Epidermal melanocyte (primary cell): ENCODE measurements at regions not wholly inside any gene's neighbourhood (a gene's known extent, or its start where the extent isn't known, plus 50 kb on each side); places are given as distances from the start of the nearest gene placed in this dataset.
"Not testable (repeated sequence)": the region's sequence is repeated elsewhere in the genome, so short reads cannot be mapped to it uniquely, and the experiment has no call there.

Source experiments
- DNase-seq: peaks from one replicate; pipeline ENCODE4 v3.0.0; 2011; ENCODE audit warnings: low spot score; ENCODE audit not compliant: insufficient read length

DNA sequence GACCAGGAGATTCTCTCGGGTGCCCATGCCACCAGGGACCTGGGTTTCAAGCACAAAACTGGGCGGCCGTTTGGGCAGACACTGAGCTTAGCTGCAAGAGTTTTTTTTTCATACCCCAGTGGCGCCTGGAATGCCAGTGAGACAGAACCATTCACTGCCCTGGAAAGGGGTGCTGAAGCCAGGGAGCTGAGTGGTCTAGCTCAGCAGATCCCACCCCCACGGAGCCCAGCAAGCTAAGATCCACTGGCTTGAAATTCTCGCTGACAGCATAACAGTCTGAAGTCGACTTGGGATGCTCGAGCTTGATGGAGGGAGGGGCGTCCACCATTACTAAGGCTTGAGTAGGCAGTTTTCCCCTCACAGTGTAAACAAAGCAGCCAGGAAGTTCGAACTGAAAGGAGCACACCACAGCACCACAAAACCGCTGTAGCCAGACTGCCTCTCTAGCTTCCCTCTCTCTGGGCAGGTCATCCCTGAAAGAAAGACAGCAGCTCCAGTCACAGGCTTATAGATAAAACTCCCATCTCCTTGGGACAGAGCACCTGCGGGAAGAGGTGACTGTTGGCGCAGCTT is 157.7 kb downstream of the GIPC2 start:
- DNase-seq, result not testable (repeated sequence)

DNA sequence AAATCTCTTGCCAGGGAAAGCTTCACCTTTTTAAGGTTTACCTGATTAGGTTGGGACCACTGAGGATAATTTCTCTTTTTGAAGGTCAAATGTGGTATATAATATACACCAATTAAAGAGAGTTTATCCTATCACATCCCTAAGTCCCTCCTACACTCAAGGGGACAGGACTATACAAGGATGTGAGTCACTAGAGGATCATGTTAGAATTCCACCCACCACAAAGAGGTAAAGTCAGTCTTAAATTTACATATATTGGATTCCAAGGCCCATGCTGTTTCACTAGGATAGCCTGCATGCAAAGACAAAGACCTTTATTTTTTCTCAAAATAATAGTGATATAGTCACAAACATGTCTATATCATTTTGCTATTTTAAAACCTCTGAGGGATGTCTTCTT is 164.4 kb downstream of the GIPC2 start:
- no peak for DNase-seq

DNA sequence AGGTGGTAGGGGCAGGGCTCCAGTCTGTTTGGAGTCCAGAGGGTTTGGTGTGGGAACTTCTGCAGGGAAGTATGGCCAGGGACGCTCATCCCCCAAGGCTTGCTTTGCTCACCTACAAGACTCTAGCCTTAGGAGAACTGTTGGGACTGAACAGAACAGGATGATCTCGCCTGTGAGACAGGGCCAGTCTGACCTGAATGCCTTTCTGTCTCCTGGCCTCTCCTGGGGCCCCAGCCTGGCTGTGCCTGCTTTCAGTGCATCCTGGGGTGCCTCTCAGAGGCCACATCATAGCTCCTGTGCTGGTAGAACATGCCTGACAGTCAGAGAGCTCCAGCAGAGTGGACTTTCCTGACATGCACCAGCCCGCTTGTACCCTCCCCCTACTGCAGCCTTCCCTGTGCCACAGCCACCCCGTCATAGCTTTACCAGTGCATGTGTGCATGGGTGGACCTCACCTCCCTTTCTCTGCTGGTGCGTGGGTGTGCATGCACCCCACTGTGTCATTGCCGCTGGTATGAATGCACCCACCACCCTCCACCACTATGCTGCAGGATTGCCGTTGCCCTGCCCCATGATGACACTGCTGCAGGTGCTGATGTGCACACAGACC is 165.8 kb downstream of the GIPC2 start:
- DNase-seq, result no peak

DNA sequence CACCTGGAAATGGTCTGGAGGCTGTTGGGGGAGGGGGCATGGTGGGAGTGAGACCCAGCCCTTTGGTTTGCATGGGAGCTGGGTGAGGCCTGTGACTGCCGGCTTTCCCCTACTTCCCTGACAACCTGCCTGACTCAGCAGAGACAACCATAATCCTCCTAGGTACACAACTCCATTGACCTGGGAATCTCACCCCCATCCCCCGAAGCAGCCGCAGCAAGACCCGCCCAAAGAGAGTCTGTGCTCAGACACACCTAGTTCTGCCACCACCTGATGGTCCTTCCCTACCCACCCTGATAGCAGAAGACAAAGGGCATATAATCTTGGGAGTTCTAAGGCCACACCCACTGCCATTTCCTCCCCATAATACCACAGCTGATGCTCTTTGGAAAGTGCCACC is 168.6 kb downstream of the GIPC2 start:
- DNase-seq, result no peak

DNA sequence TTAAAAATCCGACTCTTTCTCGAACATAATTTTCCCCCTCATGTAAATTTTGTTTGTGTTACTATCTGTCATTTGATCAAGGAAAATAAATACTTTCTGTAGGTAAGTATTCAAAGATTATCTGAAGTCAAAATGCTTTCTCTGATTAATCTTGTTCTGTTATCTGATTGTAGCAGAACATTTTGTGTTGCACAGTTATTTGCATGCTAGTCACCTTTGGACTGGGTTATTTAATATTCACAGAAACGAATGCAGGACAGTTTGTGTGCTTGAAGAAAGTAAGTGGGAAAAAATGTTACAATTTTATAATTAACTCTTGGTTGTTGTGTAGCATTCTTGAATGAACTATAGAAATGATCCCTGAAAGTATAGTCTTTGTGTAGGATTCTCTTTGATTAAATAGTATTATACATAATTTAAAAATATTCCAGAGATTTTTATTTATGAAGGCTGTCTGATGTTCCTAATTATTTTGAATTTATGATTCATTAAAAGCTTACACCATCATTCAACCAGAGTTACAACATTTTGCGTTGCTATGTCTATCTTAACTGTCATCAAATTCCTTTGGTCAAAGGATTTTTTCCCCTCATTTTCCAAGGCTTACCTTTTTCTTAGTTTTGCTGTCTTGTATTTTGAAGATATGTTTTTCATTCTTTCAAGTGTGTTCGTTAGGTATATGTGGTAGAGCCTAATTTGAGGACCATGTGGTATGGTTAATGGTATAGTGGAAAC is 176.6 kb downstream of the GIPC2 start:
- DNase-seq, result no peak

DNA sequence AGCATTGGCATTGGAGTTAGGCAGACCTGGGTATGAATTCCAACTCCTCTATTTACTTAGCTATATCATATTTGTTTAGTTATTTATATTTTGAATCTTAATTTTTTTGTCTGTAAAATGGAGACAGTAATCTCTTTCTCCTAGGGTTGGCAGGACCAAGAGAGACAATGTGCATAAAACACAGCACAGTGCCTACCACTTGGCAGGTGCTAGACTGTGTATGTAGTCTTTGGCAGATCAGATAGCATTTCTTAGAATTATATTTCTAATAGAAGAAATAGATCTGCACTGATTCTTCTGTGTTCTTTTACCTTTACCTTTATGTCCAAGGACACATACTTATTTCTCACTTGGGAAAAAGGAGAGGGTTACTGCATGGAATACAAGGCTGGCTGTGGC is 177.2 kb downstream of the GIPC2 start:
- no peak for DNase-seq

DNA sequence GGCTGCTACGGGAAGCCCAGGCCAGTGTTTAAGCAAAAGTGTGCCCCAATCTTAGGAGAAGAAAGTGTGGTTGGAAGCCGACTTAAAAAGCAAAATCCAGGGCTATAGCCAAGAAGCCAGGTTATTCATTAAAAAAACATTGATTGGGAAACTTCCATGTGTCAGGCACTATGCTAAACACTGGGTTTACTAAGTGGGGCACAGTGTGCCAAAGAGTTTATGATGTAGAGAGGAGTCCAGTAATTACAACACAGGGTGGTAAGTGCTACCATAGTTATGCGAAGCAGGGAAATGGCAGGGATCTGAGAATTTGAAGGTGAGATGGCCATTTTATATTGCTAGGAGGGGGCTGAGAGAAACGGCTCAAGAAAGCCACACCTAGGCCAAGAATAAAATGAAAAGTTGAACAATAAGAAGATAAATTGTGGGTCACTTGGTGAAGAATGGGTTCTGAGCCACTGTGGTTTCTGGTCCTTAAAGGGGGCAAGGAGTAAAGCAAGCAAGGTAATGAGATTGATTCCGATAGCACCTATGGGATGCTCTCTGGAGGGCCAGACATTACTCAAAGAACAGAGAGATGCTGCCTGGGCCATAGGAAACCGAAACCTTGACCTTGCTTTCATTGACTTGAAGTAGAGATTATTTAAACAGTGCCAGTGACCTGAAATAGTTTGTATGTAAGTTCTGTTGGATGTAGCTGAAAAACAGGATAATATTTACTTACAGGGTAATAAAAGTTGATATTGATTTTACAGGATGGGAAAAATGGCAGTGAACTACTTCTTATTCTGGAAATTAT is 177.8 kb downstream of the GIPC2 start:
- DNase-seq, result no peak

DNA sequence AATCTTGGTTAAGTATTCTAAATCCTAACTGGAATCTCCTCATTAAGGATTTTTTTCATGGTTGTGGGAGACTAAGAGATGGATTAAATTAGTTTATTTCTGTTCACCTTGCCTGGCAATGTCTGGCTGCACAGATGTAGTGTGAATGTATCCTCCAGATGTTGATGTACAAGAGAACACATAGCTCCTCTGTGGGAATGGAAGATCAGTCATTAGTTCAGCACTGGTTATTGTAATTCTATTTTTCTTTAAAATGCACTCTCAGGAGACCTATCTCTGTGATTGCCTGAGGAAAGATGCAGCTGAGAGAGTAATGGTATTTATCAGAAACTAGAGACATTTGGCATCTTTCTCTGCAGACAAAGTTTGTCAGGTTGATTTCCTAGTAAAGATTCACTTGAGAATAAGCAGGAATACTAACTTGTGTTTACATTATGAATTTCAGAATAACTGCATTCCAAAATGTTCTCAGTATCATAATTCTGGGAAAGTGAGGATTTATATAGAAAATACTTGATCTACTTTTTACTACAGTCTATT is 178.6 kb downstream of the GIPC2 start:
- DNase-seq, result no peak

DNA sequence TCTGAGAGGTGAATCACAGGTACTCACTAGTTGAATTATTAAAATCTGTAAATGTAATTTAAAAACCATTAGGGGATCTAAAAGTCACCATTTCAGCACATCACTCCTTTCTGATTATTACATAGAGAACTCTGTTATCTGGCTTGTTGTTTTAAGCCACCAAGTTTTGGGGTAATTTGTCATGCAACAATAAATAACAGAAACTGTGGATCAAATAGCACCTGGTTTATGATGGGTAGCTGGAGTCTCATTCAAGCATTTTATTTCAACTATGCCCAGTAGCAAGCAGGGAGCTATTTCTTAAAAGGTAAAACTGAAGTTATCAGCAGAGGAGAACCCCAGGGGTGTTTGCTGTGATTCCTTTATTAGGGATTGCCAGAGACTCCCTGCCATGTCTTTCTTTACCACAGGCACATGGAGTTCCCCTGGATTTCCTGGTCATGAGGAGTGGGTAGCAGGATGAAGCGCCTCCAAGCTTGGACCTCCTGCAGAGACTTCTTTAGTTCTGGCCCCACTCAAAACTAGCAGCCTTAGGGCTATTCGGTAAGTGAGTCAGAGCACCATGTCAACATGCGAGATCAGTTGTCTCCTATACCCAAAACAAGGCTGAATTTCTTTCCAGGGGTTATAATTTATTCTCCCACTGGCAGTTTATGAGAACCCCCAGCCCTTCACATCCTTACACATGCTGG is 179.2 kb downstream of the GIPC2 start:
- DNase-seq, result no peak

DNA sequence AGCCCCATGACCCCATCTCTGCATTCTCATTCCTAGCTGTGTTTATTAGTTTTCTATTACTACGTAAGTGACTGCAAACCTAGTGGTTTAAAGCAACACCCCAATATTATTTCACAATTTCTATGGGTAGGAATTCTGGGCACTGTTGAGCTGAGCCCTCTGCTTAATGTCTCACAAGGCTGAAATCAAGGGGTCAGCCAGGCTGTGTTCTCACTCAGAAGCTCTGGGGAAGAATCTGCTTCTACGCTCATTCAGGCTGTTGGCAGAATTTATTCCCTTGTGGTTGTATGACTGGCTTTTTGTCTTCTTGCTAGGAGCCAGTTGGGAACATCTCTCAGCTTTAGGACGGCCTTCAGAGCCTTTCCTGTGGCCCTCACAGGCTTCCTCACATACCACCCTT is 181.0 kb downstream of the GIPC2 start:
- no peak for DNase-seq

DNA sequence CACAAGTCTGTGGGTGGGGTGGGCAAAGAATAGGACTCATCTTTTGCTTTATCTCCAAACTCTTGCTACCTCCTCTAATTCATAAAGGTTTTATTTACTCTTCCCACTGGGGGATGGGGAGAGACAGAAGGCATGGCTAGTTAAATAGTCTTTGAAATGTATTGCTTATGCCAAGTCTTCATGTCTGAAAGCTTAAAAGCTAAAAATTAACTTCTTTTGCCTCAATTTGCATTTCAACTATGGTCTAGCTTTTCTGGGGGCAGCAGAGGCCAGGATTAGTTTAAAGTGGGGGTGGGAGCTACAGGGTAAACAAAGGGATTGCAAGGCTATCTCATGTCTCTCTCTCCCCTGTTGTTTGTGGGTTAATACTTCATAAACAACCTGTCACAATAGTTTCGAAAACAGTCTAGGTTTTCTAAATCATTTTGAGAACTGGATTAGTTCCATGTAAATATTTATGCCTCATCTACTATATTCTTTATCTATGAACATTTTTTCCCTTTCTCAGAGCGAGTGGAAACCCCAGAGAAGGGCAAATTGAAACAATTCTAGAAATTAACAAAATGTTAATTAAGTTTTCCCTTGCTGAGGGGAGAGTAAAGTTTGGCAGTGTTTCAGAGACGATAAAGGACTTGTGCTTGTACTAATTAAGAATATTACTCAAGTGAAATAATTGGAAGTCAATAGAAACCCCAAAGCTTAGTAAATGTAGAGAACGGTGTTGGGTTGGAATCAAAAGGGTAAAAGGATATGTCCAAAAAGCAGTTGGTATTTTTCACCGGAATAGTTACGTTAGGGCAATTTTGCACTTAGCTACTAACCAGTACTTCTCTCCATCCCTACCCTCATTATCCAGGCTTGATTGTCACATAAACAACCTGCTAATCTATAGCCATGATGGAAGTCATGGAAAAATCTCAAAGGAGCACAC is 182.2 kb downstream of the GIPC2 start:
- no peak for DNase-seq

DNA sequence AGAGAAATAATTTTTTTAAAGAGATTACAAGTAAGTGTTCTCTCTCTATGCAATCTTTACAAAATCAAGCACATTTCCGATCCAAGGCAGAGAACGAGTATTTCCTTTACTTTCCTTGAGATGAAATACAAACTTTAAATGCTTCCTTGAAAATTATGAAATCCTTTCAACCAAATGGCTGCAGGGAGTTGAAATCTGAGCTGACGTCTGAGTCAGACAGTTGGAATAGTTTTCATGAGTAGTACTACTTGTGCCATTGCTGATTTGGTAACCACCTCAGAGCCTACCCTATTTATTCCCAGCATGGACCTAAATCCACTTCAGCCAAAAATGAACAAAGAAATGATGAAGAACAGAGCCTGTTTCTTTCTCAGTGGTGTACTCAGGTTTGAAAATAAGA is 183.6 kb downstream of the GIPC2 start:
- no peak for DNase-seq

DNA sequence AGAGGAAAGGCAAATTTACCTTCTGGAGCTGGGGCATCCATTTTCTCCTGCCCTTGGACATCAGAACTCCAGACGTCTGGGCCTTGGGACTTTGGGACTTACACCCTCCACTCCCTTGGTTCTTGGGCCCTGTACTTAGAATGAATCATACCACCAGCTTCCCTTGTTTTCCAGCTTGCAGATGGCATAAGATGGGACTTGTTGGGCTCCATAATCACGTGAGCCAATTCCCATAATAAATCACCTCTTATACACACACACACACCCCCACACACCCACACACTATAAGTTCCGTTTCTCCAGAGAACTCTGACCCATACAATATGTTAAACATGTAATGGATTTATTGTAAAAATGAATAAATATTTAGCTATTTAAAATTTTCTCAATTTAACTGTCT is 185.7 kb downstream of the GIPC2 start:
- DNase-seq, result no peak

DNA sequence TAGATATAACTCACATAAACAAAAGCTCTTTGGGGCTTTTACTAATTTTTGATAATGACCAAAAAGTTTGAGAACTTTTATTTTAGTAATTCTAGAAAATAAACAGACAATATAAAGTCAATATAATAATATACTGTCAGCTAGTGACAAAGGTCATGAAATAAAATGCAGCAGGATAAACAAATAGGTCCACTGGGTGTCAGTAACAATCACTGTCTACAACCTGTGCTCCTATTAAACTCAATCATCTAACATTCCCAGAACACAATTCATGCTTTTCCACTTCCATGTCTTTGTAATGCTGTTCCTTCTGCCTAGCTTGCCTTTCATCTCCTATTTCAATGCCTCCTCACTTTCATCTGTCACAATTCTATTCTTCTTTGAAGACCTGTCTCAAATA is 186.1 kb downstream of the GIPC2 start:
- no peak for DNase-seq

DNA sequence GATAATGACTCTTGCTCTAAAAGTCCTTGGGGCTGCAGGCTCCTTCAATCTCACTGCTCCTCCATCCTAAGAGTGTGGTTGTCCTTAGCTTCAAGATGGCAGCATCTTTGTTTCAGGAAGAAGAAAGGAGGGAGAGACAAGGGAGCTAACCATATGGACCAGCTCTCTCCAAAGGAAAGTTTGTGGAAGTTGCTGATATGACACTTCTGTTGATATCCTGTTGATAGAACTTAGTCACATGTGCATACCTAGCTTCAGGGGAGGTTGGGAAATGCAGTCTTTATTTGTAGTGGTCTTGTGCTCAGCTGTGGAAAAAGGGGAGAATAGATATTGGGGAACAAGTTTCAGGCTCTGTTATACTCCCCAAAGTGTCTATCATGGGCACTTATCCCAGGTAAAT is 186.9 kb downstream of the GIPC2 start:
- no peak for DNase-seq

DNA sequence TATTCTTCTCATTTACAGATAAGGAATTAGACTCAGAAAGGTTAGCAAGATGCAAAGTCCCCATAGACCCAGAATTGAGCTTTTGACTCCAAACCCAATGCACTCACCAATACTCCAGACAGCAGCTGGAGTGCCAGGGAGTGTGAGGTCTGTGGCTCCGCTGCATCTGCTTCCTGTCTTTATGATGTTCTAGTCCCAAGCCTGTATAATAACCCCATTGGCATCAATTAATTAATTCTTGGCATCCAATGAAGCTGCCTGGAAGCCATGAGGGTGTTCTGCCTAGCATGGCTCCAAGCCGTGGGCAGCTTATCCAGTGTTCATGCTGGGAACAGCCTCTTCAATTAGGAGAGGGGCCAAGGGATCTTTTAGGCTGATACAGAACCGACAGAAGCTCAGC is 188.7 kb downstream of the GIPC2 start:
- no peak for DNase-seq

DNA sequence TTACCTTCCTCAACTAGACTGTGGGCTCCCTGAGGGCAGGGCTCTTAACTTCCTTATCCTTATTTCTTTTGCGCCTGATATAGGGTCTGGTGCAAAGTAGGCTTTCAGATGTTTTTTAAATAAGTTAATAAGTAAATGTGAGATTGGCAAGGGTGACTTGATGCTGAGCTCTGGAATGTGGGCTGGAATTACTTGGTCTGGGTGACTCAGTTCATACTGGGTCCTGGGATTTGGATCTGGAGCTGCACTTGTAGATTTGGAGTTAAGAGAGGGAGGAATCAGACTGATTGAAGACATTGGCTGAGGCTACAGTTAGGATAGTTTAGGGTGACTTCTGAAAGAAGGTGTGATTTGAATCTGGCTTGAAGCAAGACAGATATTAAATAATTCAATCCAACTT is 190.9 kb downstream of the GIPC2 start:
- DNase-seq, result no peak

DNA sequence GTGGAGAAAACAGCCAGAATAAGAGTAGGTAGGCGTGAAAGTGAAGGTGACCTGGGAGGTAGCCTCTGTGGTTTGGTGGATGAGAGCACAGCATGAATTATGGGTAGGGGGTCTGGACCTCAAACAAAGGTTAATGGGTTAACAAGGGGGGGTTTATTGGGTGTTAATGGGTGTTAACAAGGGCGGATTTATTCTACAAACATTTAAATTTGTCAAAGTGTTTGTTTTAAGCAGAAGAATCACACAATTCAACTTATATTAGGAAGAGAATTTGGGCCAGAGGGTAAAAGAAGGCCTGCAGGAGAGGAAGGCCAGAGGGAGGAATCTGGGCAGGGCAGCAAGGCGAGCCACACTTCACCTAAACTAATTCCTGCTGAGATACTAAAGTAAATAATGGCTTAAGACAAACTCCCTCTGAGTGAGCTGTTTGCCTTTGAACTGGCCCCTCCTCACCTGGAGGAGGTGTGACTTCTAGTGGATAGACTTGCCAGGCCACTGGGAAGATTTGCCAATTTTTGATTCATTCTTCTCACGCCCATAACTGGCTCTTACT is 191.7 kb downstream of the GIPC2 start:
- DNase-seq, result no peak

DNA sequence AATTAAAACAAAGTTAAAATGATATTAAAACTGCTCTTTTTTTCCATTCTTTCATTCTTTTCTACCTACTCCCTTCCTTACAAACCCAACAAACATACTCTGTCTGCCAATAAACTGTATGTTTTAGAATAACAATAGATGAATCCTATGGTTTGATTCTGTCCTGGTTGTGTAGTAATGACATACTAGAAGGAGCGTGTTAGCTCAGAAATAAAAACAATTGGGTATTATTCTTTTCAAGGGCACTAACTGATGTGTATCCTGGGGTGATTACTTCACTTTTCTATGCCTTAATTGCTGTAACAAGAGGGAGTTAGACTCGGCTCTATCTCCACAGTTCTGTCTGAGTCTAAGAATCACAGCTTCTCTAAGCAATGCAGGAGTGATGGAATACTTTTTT is 194.4 kb downstream of the GIPC2 start:
- no peak for DNase-seq

DNA sequence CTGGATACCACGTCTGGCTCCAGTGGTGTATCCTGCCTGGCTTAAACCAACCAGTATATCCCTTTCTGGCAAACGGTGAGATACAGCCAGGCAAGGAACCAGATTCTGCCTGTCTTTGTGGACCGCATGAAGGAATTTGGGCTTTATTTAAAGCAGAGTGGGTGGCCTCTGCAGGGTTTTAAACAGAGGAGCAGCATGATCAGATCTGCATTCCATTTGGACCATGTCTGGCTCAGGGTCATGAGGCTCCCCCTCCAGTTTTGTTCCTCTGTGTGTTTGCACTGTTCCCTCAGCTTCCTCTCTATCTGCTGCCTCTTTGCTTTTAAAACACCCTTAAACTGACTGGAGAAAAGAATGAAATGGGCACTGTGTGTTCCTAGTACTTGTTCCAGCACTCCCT is 195.0 kb downstream of the GIPC2 start:
- no peak for DNase-seq
